ENCODE measurements at regions not wholly inside any gene's neighbourhood (a gene's known extent, or its start where the extent isn't known, plus 50 kb on each side); places are given as distances from the start of the nearest gene placed in this dataset.

GRCh38 chr13:80009760-80010159 lies 331.2 kb downstream of the SPRY2 start:
- no peak for DNase-seq (ENCODE audit: extremely low spot score)
- POLR2A ChIA-PET: no interaction called here
- TF ChIP-seq FOXK2 (IDR thresholded peaks at IDR 0.05) (no peak), ELF4 (IDR thresholded peaks at IDR 0.05) (no peak), SP1 (IDR thresholded peaks at IDR 0.05) (no peak), ARNT (IDR thresholded peaks at IDR 0.05) (no peak), HDGF (IDR thresholded peaks at IDR 0.05; ENCODE audit: borderline replicate concordance) (no peak), L3MBTL2 (conservative IDR thresholded peaks at IDR 0.05) (no peak), NFRKB (IDR thresholded peaks at IDR 0.05) (no peak), CTBP1 (IDR thresholded peaks at IDR 0.05; ENCODE audit: borderline replicate concordance) (no peak), TARDBP (IDR thresholded peaks at IDR 0.05) (no peak), BHLHE40 (IDR thresholded peaks at IDR 0.05; ENCODE audit: borderline replicate concordance) (no peak), LEF1 (IDR thresholded peaks at IDR 0.05; ENCODE audit: borderline replicate concordance) (no peak), FOXM1 (IDR thresholded peaks at IDR 0.05; ENCODE audit: borderline replicate concordance) (no peak; the same call in 1 of the 2 replicates), SUZ12 (IDR thresholded peaks at IDR 0.05) (no peak), FOXA1 (IDR thresholded peaks at IDR 0.05) (no peak), ZNF384 (IDR thresholded peaks at IDR 0.05) (no peak), PKNOX1 (IDR thresholded peaks at IDR 0.05) (no peak)
- CTCF ChIA-PET: no interaction called here

GRCh38 chr13:80006940-80007339 lies 334.0 kb downstream of the SPRY2 start:
- no peak for DNase-seq (ENCODE audit: extremely low spot score)
- no peak for TF ChIP-seq TARDBP (IDR thresholded peaks at IDR 0.05)
- no peak for TF ChIP-seq LEF1 (IDR thresholded peaks at IDR 0.05; ENCODE audit: borderline replicate concordance)
- TF ChIP-seq BHLHE40 (IDR thresholded peaks at IDR 0.05; ENCODE audit: borderline replicate concordance): no peak
- no peak for TF ChIP-seq HDGF (IDR thresholded peaks at IDR 0.05; ENCODE audit: borderline replicate concordance)
- TF ChIP-seq NFRKB (IDR thresholded peaks at IDR 0.05): no peak
- no peak for TF ChIP-seq ARNT (IDR thresholded peaks at IDR 0.05)
- TF ChIP-seq SP1 (IDR thresholded peaks at IDR 0.05): no peak
- ChIA-PET POLR2A (interaction anchor here (1.2 kb wide), 1 partner anchor 334 kb away, joined by 3 read pairs; the partner anchor contains the start of gene SPRY2), CTCF (no interaction called here)

- TF ChIP-seq FOXM1 (IDR thresholded peaks at IDR 0.05; ENCODE audit: borderline replicate concordance) (no peak), FOXK2 (IDR thresholded peaks at IDR 0.05) (no peak), BHLHE40 (IDR thresholded peaks at IDR 0.05; ENCODE audit: borderline replicate concordance) (no peak), SUZ12 (IDR thresholded peaks at IDR 0.05) (no peak), NFRKB (IDR thresholded peaks at IDR 0.05) (no peak), TARDBP (IDR thresholded peaks at IDR 0.05) (no peak), ZNF384 (IDR thresholded peaks at IDR 0.05) (no peak), SP1 (IDR thresholded peaks at IDR 0.05) (no peak), CTBP1 (IDR thresholded peaks at IDR 0.05; ENCODE audit: borderline replicate concordance) (no peak)
- no peak for DNase-seq (ENCODE audit: extremely low spot score)
- ChIA-PET POLR2A (no interaction called here), CTCF (no interaction called here)
Observed at GRCh38 chr13:80001510-80001842, 339.4 kb downstream of the SPRY2 start.

GRCh38 chr13:80000684-80001509 lies 340.0 kb downstream of the SPRY2 start:
- no peak for DNase-seq (ENCODE audit: extremely low spot score)
- ChIA-PET CTCF (no interaction called here), POLR2A (no interaction called here)
- TF ChIP-seq FOXK2 (IDR thresholded peaks at IDR 0.05) (no peak), ZNF384 (IDR thresholded peaks at IDR 0.05) (no peak), L3MBTL2 (conservative IDR thresholded peaks at IDR 0.05) (no peak), NFRKB (IDR thresholded peaks at IDR 0.05) (no peak), ELF4 (IDR thresholded peaks at IDR 0.05) (no peak), BHLHE40 (IDR thresholded peaks at IDR 0.05; ENCODE audit: borderline replicate concordance) (no peak), FOXM1 (IDR thresholded peaks at IDR 0.05; ENCODE audit: borderline replicate concordance) (no peak), CTBP1 (IDR thresholded peaks at IDR 0.05; ENCODE audit: borderline replicate concordance) (no peak), SUZ12 (IDR thresholded peaks at IDR 0.05) (no peak), ARNT (IDR thresholded peaks at IDR 0.05) (no peak), LEF1 (IDR thresholded peaks at IDR 0.05; ENCODE audit: borderline replicate concordance) (no peak), TARDBP (IDR thresholded peaks at IDR 0.05) (no peak), SP1 (IDR thresholded peaks at IDR 0.05) (no peak), PKNOX1 (IDR thresholded peaks at IDR 0.05) (no peak), FOXA1 (IDR thresholded peaks at IDR 0.05) (no peak), HDGF (IDR thresholded peaks at IDR 0.05; ENCODE audit: borderline replicate concordance) (no peak)

- no peak for DNase-seq (ENCODE audit: extremely low spot score)
- ChIA-PET CTCF (interaction anchor here (0.6 kb wide), 2 partner anchors 260 to 343 kb away, joined by 3 to 13 read pairs; no protein-coding TSS in a partner anchor), POLR2A (interaction anchor here (1.7 kb wide), 1 partner anchor 11 kb away, joined by 5 read pairs; no protein-coding TSS in a partner anchor)
- TF ChIP-seq BHLHE40 (IDR thresholded peaks at IDR 0.05; ENCODE audit: borderline replicate concordance): no peak
- no peak for TF ChIP-seq SP1 (IDR thresholded peaks at IDR 0.05)
- TF ChIP-seq LEF1 (IDR thresholded peaks at IDR 0.05; ENCODE audit: borderline replicate concordance): no peak
- TF ChIP-seq HDGF (IDR thresholded peaks at IDR 0.05; ENCODE audit: borderline replicate concordance): no peak
- TF ChIP-seq CTBP1 (IDR thresholded peaks at IDR 0.05; ENCODE audit: borderline replicate concordance): no peak
- TF ChIP-seq FOXK2 (IDR thresholded peaks at IDR 0.05): no peak
- TF ChIP-seq NFRKB (IDR thresholded peaks at IDR 0.05): no peak
- no peak for TF ChIP-seq ARNT (IDR thresholded peaks at IDR 0.05)
Observed at GRCh38 chr13:79999601-80000000, 341.3 kb downstream of the SPRY2 start.

GRCh38 chr13:79998381-79998880 lies 342.5 kb downstream of the SPRY2 start:
- no peak for DNase-seq (ENCODE audit: extremely low spot score)
- ChIA-PET CTCF (no interaction called here), POLR2A (interaction anchor here (1.7 to 2.2 kb wide), 2 partner anchors 10 to 343 kb away, joined by 5 to 7 read pairs; partner anchors contain the start of gene SPRY2)
- TF ChIP-seq CTBP1 (IDR thresholded peaks at IDR 0.05; ENCODE audit: borderline replicate concordance) (no peak), SP1 (IDR thresholded peaks at IDR 0.05) (no peak), FOXA1 (IDR thresholded peaks at IDR 0.05) (no peak), FOXK2 (IDR thresholded peaks at IDR 0.05) (no peak), L3MBTL2 (conservative IDR thresholded peaks at IDR 0.05) (no peak), LEF1 (IDR thresholded peaks at IDR 0.05; ENCODE audit: borderline replicate concordance) (no peak), ARNT (IDR thresholded peaks at IDR 0.05) (no peak), TARDBP (IDR thresholded peaks at IDR 0.05) (no peak), FOXM1 (IDR thresholded peaks at IDR 0.05; ENCODE audit: borderline replicate concordance) (no peak), ELF4 (IDR thresholded peaks at IDR 0.05) (no peak), BHLHE40 (IDR thresholded peaks at IDR 0.05; ENCODE audit: borderline replicate concordance) (no peak), HDGF (IDR thresholded peaks at IDR 0.05; ENCODE audit: borderline replicate concordance) (no peak), SUZ12 (IDR thresholded peaks at IDR 0.05) (no peak), PKNOX1 (IDR thresholded peaks at IDR 0.05) (no peak), NFRKB (IDR thresholded peaks at IDR 0.05) (no peak)
